DND-41 (cell line): ENCODE measurements at regions not wholly inside any gene's neighbourhood (a gene's known extent, or its start where the extent isn't known, plus 50 kb on each side); places are given as distances from the start of the nearest gene placed in this dataset.

Source experiments
- CTCF ChIP-seq: IDR thresholded peaks from 2 replicates; pipeline ENCODE4 v1.5.1; 2012; ENCODE audit warnings: borderline replicate concordance, low read length, moderate library complexity, mild to moderate bottlenecking; ENCODE audit not compliant: poor library complexity, severe bottlenecking; ENCODE audit errors: extremely low read depth
- EZH2 ChIP-seq: IDR thresholded peaks from 3 replicates; pipeline ENCODE4 v1.6.1; 2012; ENCODE audit warnings: borderline replicate concordance, low read depth, mild to moderate bottlenecking, moderate library complexity, low read length, inconsistent platforms; ENCODE audit not compliant: severe bottlenecking

- TF ChIP-seq CTCF: no peak
- no peak for TF ChIP-seq EZH2
Measured at GRCh38 chr5:52481201-52481600, 306.5 kb upstream of the ITGA1 start.
